K562 (cell line): ENCODE measurements at regions not wholly inside any gene's neighbourhood (a gene's known extent, or its start where the extent isn't known, plus 50 kb on each side); places are given as distances from the start of the nearest gene placed in this dataset.
"Not testable (repeated sequence)": the region's sequence is repeated elsewhere in the genome, so short reads cannot be mapped to it uniquely, and the experiment has no call there.

Experiments used
- ATAC-seq: fragments of 200-7000 bp; cut with Tn5 transposase; 3 replicates; pipeline ENCODE4 v1.9.1; 2020; ENCODE audit warnings: moderate library complexity
- BruUV-seq: library from RNA; stranded (reverse); fragments of 400-500 nt; replicated peaks from 2 replicates; lab custom pipeline; 2021; lab: Mats Ljungman, UMichigan
- CTCF ChIA-PET: fragments of 300-600 bp; formaldehyde crosslinking; extraction: SDS; loops from one replicate; lab custom pipeline; 2021; ENCODE audit warnings: low intra/inter-chr PET ratio; lab: Yijun Ruan, JAX
- POLR2A ChIA-PET: fragments of 300-600, 350-650 bp; sonication (Branson Sonifier 250); formaldehyde crosslinking; extraction: SDS; loops from one replicate; lab custom pipeline; 2021; ENCODE audit warnings: antibody characterized with exemption, inconsistent platforms; lab: Yijun Ruan, JAX
- DNase-seq, 4 experiments: peaks; one replicate each; pipeline versions ENCODE4 v3.0.0 to v3.0.0-alpha.2; 2011 to 2018; ENCODE audit warnings: low spot score in 3 of 4, mixed read lengths in 3 of 4; ENCODE audit errors: extremely low read depth in 1 of 4
- FAIRE-seq: peaks from 2 replicates; lab custom pipeline; 2011; peaks lifted over from hg19 to GRCh38; lab: Jason Lieb, UNC
- H2AFZ ChIP-seq: 2 replicates; pipeline ENCODE4 v1.6.0; 2011; ENCODE audit warnings: low read depth, low read length, control low read depth, inconsistent platforms
- H3K27ac ChIP-seq: fragments of 200-600 bp; 3 replicates; pipeline ENCODE4 v1.8.0; 2011; ENCODE audit warnings: low read depth, mild to moderate bottlenecking, control low read depth, inconsistent platforms, low read length, moderate library complexity, mixed read lengths; ENCODE audit errors: extremely low read depth
- H3K27me3 ChIP-seq, 2 experiments: fragments of 300-600 bp in 1 of 2; 2 replicates in 1 of 2; 3 replicates in 1 of 2; pipeline versions ENCODE4 v1.6.0 to v1.8.0; 2011; ENCODE audit warnings: inconsistent platforms in 2 of 2, low read length in 2 of 2, mild to moderate bottlenecking in 1 of 2, mixed read lengths in 1 of 2, moderate library complexity in 1 of 2; ENCODE audit not compliant: control insufficient read depth in 2 of 2, insufficient read depth in 2 of 2
- H3K36me3 ChIP-seq: fragments of 300-600 bp; 3 replicates; pipeline ENCODE4 v1.8.0; 2011; ENCODE audit warnings: mild to moderate bottlenecking, low read length, inconsistent platforms; ENCODE audit not compliant: control insufficient read depth, insufficient read depth
- H3K4me1 ChIP-seq, 2 experiments: fragments of 200-600 bp in 1 of 2; replicated peaks in 1 of 2; 2 replicates in 1 of 2; 3 replicates in 1 of 2; pipeline versions ENCODE4 v1.5.1 to v1.8.0; 2011; ENCODE audit warnings: inconsistent platforms in 2 of 2, low read length in 2 of 2, mild to moderate bottlenecking in 1 of 2, mixed read lengths in 1 of 2, moderate library complexity in 1 of 2; ENCODE audit not compliant: control insufficient read depth in 2 of 2, insufficient read depth in 2 of 2
- H3K4me2 ChIP-seq: 2 replicates; pipeline ENCODE4 v1.6.1; 2011; ENCODE audit warnings: low read length, control low read depth, inconsistent platforms, mixed read lengths; ENCODE audit not compliant: insufficient read depth
- H3K4me3 ChIP-seq: fragments of 200-600 bp; sonication (generic), shearing (Covaris generic); 2 replicates; pipeline ENCODE4 v1.5.1; 2016; ENCODE audit warnings: control low read depth, inconsistent platforms
- H3K79me2 ChIP-seq: fragments of 200-600 bp; 3 replicates; pipeline ENCODE4 v1.8.0; 2011; ENCODE audit warnings: low read length, inconsistent platforms; ENCODE audit not compliant: control insufficient read depth, insufficient read depth
- H3K9ac ChIP-seq, 2 experiments: 2 replicates each; pipeline versions ENCODE4 v1.6.0 to v1.6.1; 2011; ENCODE audit warnings: low read depth in 2 of 2, low read length in 2 of 2, control low read depth in 1 of 2, inconsistent platforms in 1 of 2, mild to moderate bottlenecking in 1 of 2, mixed read lengths in 1 of 2; ENCODE audit not compliant: insufficient read depth in 1 of 2
- H3K9me1 ChIP-seq: one replicate; pipeline ENCODE4 v1.6.0; 2011; ENCODE audit warnings: inconsistent platforms, mild to moderate bottlenecking, low read length, moderate library complexity; ENCODE audit not compliant: control insufficient read depth, insufficient read depth
- H3K9me3 ChIP-seq: replicated peaks from 2 replicates; pipeline ENCODE4 v1.5.1; 2011; ENCODE audit warnings: low read depth, low read length, inconsistent platforms; ENCODE audit not compliant: control insufficient read depth, insufficient read depth
- H4K20me1 ChIP-seq: replicated peaks from 2 replicates; pipeline ENCODE4 v1.6.1; 2011; ENCODE audit warnings: low read length, inconsistent platforms, mixed read lengths; ENCODE audit not compliant: control insufficient read depth, insufficient read depth
- BRF2 ChIP-seq: IDR thresholded peaks from 3 replicates; pipeline ENCODE4 v1.6.1; 2011; ENCODE audit warnings: borderline replicate concordance, mild to moderate bottlenecking; ENCODE audit not compliant: insufficient read length, insufficient read depth
- FOXM1 ChIP-seq, 2 experiments: fragments of 450-650 bp in 1 of 2; sonication (generic) in 1 of 2; formaldehyde crosslinking in 1 of 2; IDR thresholded peaks; 2 replicates each; pipeline versions ENCODE4 v1.6.1 to v1.9.0; 2017 to 2022; ENCODE audit warnings: low read depth in 2 of 2, mild to moderate bottlenecking in 2 of 2, missing genetic modification reagents in 1 of 2, moderate library complexity in 1 of 2
- GTF2F1 ChIP-seq: IDR thresholded peaks from 2 replicates; pipeline ENCODE4 v1.6.1; 2011; ENCODE audit warnings: low read depth, low read length, improper control_type of control experiment
- HNRNPH1 ChIP-seq: fragments of 200-400 bp; formaldehyde crosslinking; optimal IDR thresholded peaks from 2 replicates; pipeline ENCODE3; 2017; ENCODE audit warnings: low read depth, mild to moderate bottlenecking, low read length, moderate library complexity
- HNRNPK ChIP-seq: fragments of 200-400 bp; formaldehyde crosslinking; IDR thresholded peaks from one replicate; pipeline ENCODE4 v1.6.1; 2018; ENCODE audit warnings: mild to moderate bottlenecking, low read depth, low read length; ENCODE audit not compliant: poor library complexity, severe bottlenecking
- ZNF121 ChIP-seq: sonication (generic); formaldehyde crosslinking; conservative IDR thresholded peaks from 2 replicates; pipeline ENCODE4 v1.8.0; 2022; ENCODE audit warnings: missing genetic modification reagents
- ZNF212 ChIP-seq: fragments of 450-650 bp; formaldehyde crosslinking; IDR thresholded peaks from 2 replicates; pipeline ENCODE4 v1.4.0; 2020; ENCODE audit warnings: mild to moderate bottlenecking
- WGBS: fragments of 100-300 bp; shearing (Covaris generic); methylation state at CpG from one replicate; pipeline ENCODE4 v1.1.6; 2016; ENCODE audit warnings: low coverage, mixed read lengths; ENCODE audit not compliant: insufficient coverage; ENCODE audit errors: missing lambda C conversion rate; 5-methylcytosine and 5-hydroxymethylcytosine counted together
- in situ Hi-C: fragments of 300-500 bp; cut with MboI; formaldehyde crosslinking; loops from 4 replicates; pipeline ENCODE4 v1.15.0; 2018; ENCODE audit warnings: inconsistent platforms, mixed read lengths
- intact Hi-C: fragments of 100-400 bp; cut with micrococcal nuclease; formaldehyde crosslinking; loops from 2 replicates; pipeline ENCODE4 v1.14.2; 2022

DNA sequence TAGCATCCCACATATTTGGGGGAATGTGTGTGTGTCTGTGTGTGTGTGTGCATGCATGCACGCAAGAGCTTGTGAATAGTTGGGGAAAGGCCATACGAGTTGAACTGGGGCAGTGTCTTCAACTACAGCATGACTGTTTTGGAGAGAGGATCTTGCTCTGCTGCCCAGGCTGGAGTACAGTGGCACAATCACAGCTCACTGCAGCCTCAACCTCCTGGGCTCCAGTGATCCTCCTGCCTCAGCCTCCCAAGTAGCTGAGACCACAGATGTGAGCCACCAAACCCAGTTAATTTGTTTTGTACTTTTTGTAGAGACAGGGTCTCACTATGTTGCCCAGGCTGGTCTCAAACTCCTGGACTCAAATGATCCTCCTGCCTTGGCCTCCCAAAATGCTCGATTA lies 169.8 kb downstream of the SLC38A4 start:
- H2AFZ ChIP-seq, H3K4me2 ChIP-seq, BruUV-seq, intact Hi-C loops, H3K27ac ChIP-seq, H3K9me1 ChIP-seq, H3K9ac ChIP-seq, in situ Hi-C loops, H4K20me1 ChIP-seq, H3K4me1 ChIP-seq, H3K79me2 ChIP-seq, ATAC-seq, CTCF ChIA-PET, H3K27me3 ChIP-seq, H3K9me3 ChIP-seq, DNase-seq, H3K36me3 ChIP-seq, H3K4me3 ChIP-seq, FAIRE-seq: not testable (repeated sequence)
- 35% methylated on average over 3 of the region's 3 CpGs for WGBS
- POLR2A ChIA-PET, result interaction anchor here (1.5 kb wide), 1 partner anchor 30 kb away, joined by 3 read pairs; no protein-coding TSS in a partner anchor
- TF ChIP-seq ZNF121, result peak; percentile 84

GRCh38 chr12:46653311-46653710 lies 172.5 kb downstream of the SLC38A4 start:
- TF ChIP-seq HNRNPH1 (no peak), BRF2 (no peak), ZNF212 (CRISPR knock-in tag) (no peak), GTF2F1 (no peak), FOXM1 (IDR thresholded peaks at IDR 0.05; ENCODE audit: low read depth) (no peak), FOXM1 (CRISPR knock-in tag; IDR thresholded peaks at IDR 0.05; ENCODE audit: low read depth) (no peak), HNRNPK (peak; percentile 63)
- TF ChIP-seq, all 486 proteins: peak for 1
- Histone ChIP-seq H3K4me2 (no peak overlapping the region), H3K27me3 (no peaks in the 10 kb centered on the region), H4K20me1 (no peaks in the 10 kb centered on the region), H3K36me3 (no peaks in the 10 kb centered on the region), H3K4me1 (peaks cover 0 to 6% of the 10 kb centered on the region in 2 experiments; a peak in 2 of 5 replicates), H3K27ac (no peak overlapping the region), H3K9me1 (no peaks in the 10 kb centered on the region), H3K4me3 (no peak overlapping the region), H3K9ac (no peak overlapping the region), H3K9me3 (no peaks in the 10 kb centered on the region; the same call in 1 of the 2 replicates), H2AFZ (no peak overlapping the region), H3K79me2 (no peaks in the 10 kb centered on the region)
- no peak for ATAC-seq
- BruUV-seq, result no TSS peak
- in situ Hi-C loops (no loop called here), intact Hi-C loops (no loop called here)
- ChIA-PET POLR2A (interaction anchor here (1.0 kb wide), 1 partner anchor 8 kb away, joined by 3 read pairs; no protein-coding TSS in a partner anchor), CTCF (no interaction called here)
- 13% methylated on average over 2 of the region's 2 CpGs for whole genome bisulfite sequencing
- DNase-seq, result no peak
- no peak for FAIRE-seq
